Thoracic aorta (tissue), 2 donors: ENCODE measurements at regions not wholly inside any gene's neighbourhood (a gene's known extent, or its start where the extent isn't known, plus 50 kb on each side); places are given as distances from the start of the nearest gene placed in this dataset.
"Not testable (repeated sequence)": the region's sequence is repeated elsewhere in the genome, so short reads cannot be mapped to it uniquely, and the experiment has no call there.

Experiments
- ATAC-seq: fragments of 150-250 bp; one replicate; pipeline ENCODE4 v1.8.0; 2017; ENCODE audit warnings: low read depth; ENCODE audit not compliant: insufficient number of reproducible peaks, low FRiP score
- DNase-seq: peaks from one replicate; pipeline ENCODE4 v3.0.0-alpha.2; 2020; ENCODE audit warnings: low spot score
- H3K27ac ChIP-seq, 2 donors: fragments of 200-600 bp; sonication (generic); 1 replicate in 1 of 2; 2 replicates in 1 of 2; pipeline ENCODE4 v1.5.1; 2016; ENCODE audit warnings: mild to moderate bottlenecking in 2 of 2, moderate library complexity in 2 of 2
- H3K27me3 ChIP-seq: fragments of 200-600 bp; sonication (generic); replicated peaks from 2 replicates; pipeline ENCODE4 v1.6.0; 2016; ENCODE audit warnings: mild to moderate bottlenecking; ENCODE audit not compliant: insufficient read depth
- H3K36me3 ChIP-seq: fragments of 200-600 bp; sonication (generic); one replicate; pipeline ENCODE4 v1.5.1; 2016
- H3K4me1 ChIP-seq, 2 donors: fragments of 200-600 bp; sonication (generic); 1 replicate in 1 of 2; 2 replicates in 1 of 2; pipeline versions ENCODE4 v1.5.1 to v1.6.0; 2016; ENCODE audit warnings: low read depth in 2 of 2, mild to moderate bottlenecking in 1 of 2; ENCODE audit not compliant: control insufficient read depth in 1 of 2
- H3K4me3 ChIP-seq: fragments of 200-600 bp; sonication (generic); 2 replicates; pipeline ENCODE4 v1.5.1; 2016; ENCODE audit warnings: mild to moderate bottlenecking
- H3K9me3 ChIP-seq: fragments of 200-600 bp; sonication (generic); 2 replicates; pipeline ENCODE4 v1.5.1; 2016
- CTCF ChIP-seq: fragments of 200-600 bp; sonication (generic); IDR thresholded peaks from one replicate; pipeline ENCODE4 v1.5.1; 2019; ENCODE audit warnings: antibody characterized with exemption

- Histone ChIP-seq H3K9me3 (no peaks in the 10 kb centered on the region), H3K27me3 (no peaks in the 10 kb centered on the region), H3K4me3 (no peak overlapping the region), H3K36me3 (no peaks in the 10 kb centered on the region), H3K27ac (no peak overlapping the region), H3K4me1 (no peaks in the 10 kb centered on the region)
- no peak for ATAC-seq
- no peak for DNase-seq
- no peak for TF ChIP-seq CTCF
These were observed 240.6 kb upstream of the SEMA3C start for GRCh38 chr7:81159402-81159801.

GRCh38 chr7:81158189-81158588 lies 239.3 kb upstream of the SEMA3C start:
- DNase-seq (no peak), ATAC-seq (no peak)
- H3K27me3 ChIP-seq = no peaks in the 10 kb centered on the region
- no peaks in the 10 kb centered on the region for H3K36me3 ChIP-seq
- no peak overlapping the region for H3K4me3 ChIP-seq
- no peaks in the 10 kb centered on the region for H3K4me1 ChIP-seq
- H3K27ac ChIP-seq = no peak overlapping the region
- TF ChIP-seq CTCF = no peak
- H3K9me3 ChIP-seq = no peaks in the 10 kb centered on the region

- Histone ChIP-seq H3K9me3 (no peaks in the 10 kb centered on the region), H3K27me3 (no peaks in the 10 kb centered on the region), H3K27ac (no peak overlapping the region), H3K36me3 (no peaks in the 10 kb centered on the region), H3K4me3 (no peak overlapping the region), H3K4me1 (no peaks in the 10 kb centered on the region)
- ATAC-seq = no peak
- no peak for TF ChIP-seq CTCF
- no peak for DNase-seq
These were observed 237.0 kb upstream of the SEMA3C start for GRCh38 chr7:81155654-81156373.

- DNase-seq (no peak), ATAC-seq (no peak)
- Histone ChIP-seq H3K4me1 (no peaks in the 10 kb centered on the region), H3K9me3 (no peaks in the 10 kb centered on the region), H3K36me3 (no peaks in the 10 kb centered on the region), H3K4me3 (no peak overlapping the region), H3K27me3 (no peaks in the 10 kb centered on the region), H3K27ac (no peak overlapping the region)
- TF ChIP-seq CTCF = no peak
These were observed 235.7 kb upstream of the SEMA3C start for GRCh38 chr7:81154565-81154964.

- not testable (repeated sequence) for H3K36me3 ChIP-seq, H3K4me1 ChIP-seq, DNase-seq, H3K27ac ChIP-seq, H3K9me3 ChIP-seq, H3K4me3 ChIP-seq, ATAC-seq, H3K27me3 ChIP-seq
These were observed 234.1 kb upstream of the SEMA3C start for GRCh38 chr7:81152925-81153324.

GRCh38 chr7:81150951-81151361 lies 232.1 kb upstream of the SEMA3C start:
- H3K4me1 ChIP-seq = no peaks in the 10 kb centered on the region
- ATAC-seq (no peak), DNase-seq (no peak)
- no peaks in the 10 kb centered on the region for H3K27me3 ChIP-seq
- H3K27ac ChIP-seq = no peak overlapping the region
- no peak for TF ChIP-seq CTCF
- H3K9me3 ChIP-seq = no peaks in the 10 kb centered on the region
- H3K36me3 ChIP-seq = no peaks in the 10 kb centered on the region
- H3K4me3 ChIP-seq = no peak overlapping the region
